GM23338 (cell line): ENCODE measurements at regions not wholly inside any gene's neighbourhood (a gene's known extent, or its start where the extent isn't known, plus 50 kb on each side); places are given as distances from the start of the nearest gene placed in this dataset.

Experiments used
- CREB1 ChIP-seq: fragments of 250-450 bp; sonication (Bioruptor Pico); IDR thresholded peaks from 2 replicates; pipeline ENCODE4 v1.5.0; 2020; ENCODE audit warnings: low read depth, mild to moderate bottlenecking, moderate library complexity
- CTCF ChIP-seq, 2 experiments: fragments of 200-600 bp in 1 of 2; sonication (generic) in 1 of 2; conservative IDR thresholded peaks; 2 replicates each; pipeline versions ENCODE4 v1.5.1 to v1.6.1; 2016 to 2017; ENCODE audit warnings: antibody characterized with exemption in 2 of 2, low read depth in 2 of 2, mild to moderate bottlenecking in 2 of 2, moderate library complexity in 1 of 2
- EZH2 ChIP-seq: fragments of 200-600 bp; sonication (generic); IDR thresholded peaks from one replicate; pipeline ENCODE4 v1.8.0; 2017; ENCODE audit warnings: antibody characterized with exemption, mild to moderate bottlenecking, low read depth; ENCODE audit not compliant: unreplicated experiment
- POLR2AphosphoS5 ChIP-seq: IDR thresholded peaks from 2 replicates; pipeline ENCODE4 v1.6.1; 2016; ENCODE audit warnings: antibody characterized with exemption, low read depth

- TF ChIP-seq POLR2AphosphoS5: no peak
- TF ChIP-seq CTCF (conservative IDR thresholded peaks at IDR 0.05; ENCODE audit: low read depth in 2 of 2): no peak
- TF ChIP-seq EZH2: no peak
- TF ChIP-seq CREB1 (CRISPR knock-in tag): no peak
Observed at GRCh38 chr2:192377173-192377572, 182.4 kb upstream of the TMEFF2 start.
